ENCODE measurements at regions not wholly inside any gene's neighbourhood (a gene's known extent, or its start where the extent isn't known, plus 50 kb on each side); places are given as distances from the start of the nearest gene placed in this dataset.

- TF ChIP-seq ZNF281 (CRISPR knock-in tag; IDR thresholded peaks at IDR 0.05; ENCODE audit: borderline replicate concordance) = no peak
- no peak for TF ChIP-seq ESRRA (CRISPR knock-in tag; IDR thresholded peaks at IDR 0.05; ENCODE audit: low read depth)
Measured at GRCh38 chr11:119904531-119905035, 175.6 kb upstream of the NECTIN1 start (continued).

GRCh38 chr11:119903821-119904220, 174.8 kb upstream of the NECTIN1 start:
- intact Hi-C loops (cut with micrococcal nuclease; ENCODE audit: unreplicated experiment) = no loop called here
- no peak for FAIRE-seq
- Histone ChIP-seq H3K9ac (ENCODE audit: insufficient read depth, low read depth, low read length) (no peak overlapping the region), H3K27ac (ENCODE audit: extremely low read length, insufficient read depth, low read length) (no peak overlapping the region), H3K4me1 (ENCODE audit: insufficient read depth, low read length) (peaks cover 11% of the 10 kb centered on the region), H3K79me2 (ENCODE audit: insufficient read depth, low read length) (no peaks in the 10 kb centered on the region), H2AFZ (ENCODE audit: low read length) (no peak overlapping the region), H4K20me1 (ENCODE audit: insufficient read depth, low read length) (no peaks in the 10 kb centered on the region), H3K36me3 (replicated peaks in 1 of 2; ENCODE audit: control insufficient read depth in 1 of 2, insufficient read depth in 2 of 2, low read length in 2 of 2) (no peaks in the 10 kb centered on the region), H3K4me2 (ENCODE audit: low read depth, low read length) (no peak overlapping the region), H3K9me3 (ENCODE audit: low read length) (no peaks in the 10 kb centered on the region), H3K4me3 (replicated peaks in 1 of 3; ENCODE audit: insufficient read depth in 1 of 3, low read depth in 2 of 3, low read length in 3 of 3) (no peak overlapping the region), H3K27me3 (ENCODE audit: control insufficient read depth in 1 of 2, insufficient read depth in 2 of 2, low read length in 2 of 2) (peaks cover 4 to 19% of the 10 kb centered on the region in 2 experiments; a peak in 3 of 5 replicates)
- no peak for TF ChIP-seq ZNF616 (CRISPR knock-in tag; IDR thresholded peaks at IDR 0.05; ENCODE audit: low read depth)
- TF ChIP-seq E2F5 (CRISPR knock-in tag; conservative IDR thresholded peaks at IDR 0.05) = no peak
- TF ChIP-seq ZXDC (CRISPR knock-in tag; IDR thresholded peaks at IDR 0.05) = no peak
- no peak for TF ChIP-seq PAWR (CRISPR knock-in tag; IDR thresholded peaks at IDR 0.05; ENCODE audit: borderline replicate concordance)
- TF ChIP-seq ZNF24 (IDR thresholded peaks at IDR 0.05) = no peak
- TF ChIP-seq RARG (CRISPR knock-in tag; IDR thresholded peaks at IDR 0.05; ENCODE audit: low read depth) = no peak
- TF ChIP-seq MNT (IDR thresholded peaks at IDR 0.05) = no peak
- TF ChIP-seq TBX2 (CRISPR knock-in tag; IDR thresholded peaks at IDR 0.05; ENCODE audit: borderline replicate concordance) = no peak
- no peak for TF ChIP-seq ELF4 (CRISPR knock-in tag; IDR thresholded peaks at IDR 0.05; ENCODE audit: borderline replicate concordance)
- ATAC-seq = no peak
- CTCF ChIA-PET (ENCODE audit: low intra/inter-chr PET ratio, low total read pairs) = no interaction called here
- no TSS peak for BruUV-seq (replicated peaks)
- 40% methylated on average over 6 of the region's 8 CpGs for WGBS (ENCODE audit: low lambda C conversion rate)
- POLR2A ChIA-PET = no interaction called here
- no peak for DNase-seq (ENCODE audit: low spot score)
- in situ Hi-C loops (cut with HindIII; ENCODE audit: extremely low pct_ligation_motif_present, low pct_unique_long_range_greater_than_20kb) = no loop called here

Measured in HepG2 (cell line).